Duodenal mucosa (tissue), 2 donors: ENCODE measurements at regions not wholly inside any gene's neighbourhood (a gene's known extent, or its start where the extent isn't known, plus 50 kb on each side); places are given as distances from the start of the nearest gene placed in this dataset.

Source experiments
- H3K27ac ChIP-seq: one replicate; pipeline ENCODE4 v1.7.0; 2013; ENCODE audit warnings: low read depth, low read length
- H3K27me3 ChIP-seq, 2 donors: one replicate each; pipeline ENCODE4 v1.7.0; 2013; ENCODE audit warnings: low read length in 2 of 2, control low read depth in 1 of 2; ENCODE audit not compliant: insufficient read depth in 2 of 2, control insufficient read depth in 1 of 2
- H3K36me3 ChIP-seq, 2 donors: one replicate each; pipeline ENCODE4 v1.7.0; 2013; ENCODE audit warnings: low read length in 2 of 2, control low read depth in 1 of 2; ENCODE audit not compliant: insufficient read depth in 2 of 2, control insufficient read depth in 1 of 2
- H3K4me1 ChIP-seq, 2 donors: one replicate each; pipeline ENCODE4 v1.7.0; 2013; ENCODE audit warnings: low read length in 2 of 2, control low read depth in 1 of 2; ENCODE audit not compliant: insufficient read depth in 2 of 2, control insufficient read depth in 1 of 2
- H3K4me3 ChIP-seq, 2 donors: one replicate each; pipeline ENCODE4 v1.7.0; 2013; ENCODE audit warnings: low read length in 2 of 2, low read depth in 1 of 2
- H3K9ac ChIP-seq, 2 donors: one replicate each; pipeline ENCODE4 v1.7.0; 2013; ENCODE audit warnings: low read length in 2 of 2, low read depth in 1 of 2
- H3K9me3 ChIP-seq, 2 donors: one replicate each; pipeline ENCODE4 v1.7.0; 2013; ENCODE audit warnings: low read length in 2 of 2, control low read depth in 1 of 2; ENCODE audit not compliant: control insufficient read depth in 1 of 2

DNA sequence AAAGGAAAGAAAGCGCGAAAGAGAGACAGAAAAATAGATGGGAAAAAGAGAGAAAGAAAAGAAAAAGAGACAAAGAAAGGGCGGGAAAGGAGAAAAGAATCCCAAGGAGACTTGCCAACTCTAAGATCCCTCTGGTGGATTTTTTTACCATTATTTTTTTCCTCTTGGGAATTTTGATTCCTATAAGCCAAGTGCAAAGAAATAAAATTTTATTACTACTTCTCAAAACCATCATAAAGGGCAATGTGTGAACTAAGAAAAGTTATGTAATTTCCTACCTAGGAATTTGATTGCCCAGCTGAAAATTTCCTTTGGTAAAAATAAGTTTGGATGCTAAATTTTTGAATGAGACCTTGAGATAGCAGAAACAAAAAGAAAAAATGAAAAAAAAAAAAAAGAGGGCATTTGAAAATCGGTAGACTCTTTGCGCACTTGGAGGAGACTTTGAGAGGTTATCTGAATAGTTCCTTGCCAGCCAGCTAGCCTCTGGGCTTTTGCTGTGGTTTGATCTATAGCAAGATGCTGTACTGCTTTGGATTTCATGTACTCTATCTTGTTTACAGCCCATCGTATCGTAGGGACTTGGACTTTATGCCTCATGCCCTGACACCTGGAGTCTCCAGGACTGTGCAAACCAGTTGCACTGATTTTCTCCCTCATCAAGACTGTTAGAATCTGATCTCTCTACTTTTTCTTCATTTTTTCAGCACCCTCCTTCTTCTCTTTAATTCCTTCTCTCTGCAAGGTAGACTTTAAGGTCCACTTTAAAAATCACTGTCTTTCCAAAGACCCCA, 535.4 kb upstream of the MKI67 start:
- H3K4me1 ChIP-seq, result no peaks in the 10 kb centered on the region
- no peak overlapping the region for H3K9ac ChIP-seq
- H3K9me3 ChIP-seq, result no peaks in the 10 kb centered on the region
- no peak overlapping the region for H3K27ac ChIP-seq
- H3K36me3 ChIP-seq, result no peaks in the 10 kb centered on the region
- no peaks in the 10 kb centered on the region for H3K27me3 ChIP-seq
- no peak overlapping the region for H3K4me3 ChIP-seq

DNA sequence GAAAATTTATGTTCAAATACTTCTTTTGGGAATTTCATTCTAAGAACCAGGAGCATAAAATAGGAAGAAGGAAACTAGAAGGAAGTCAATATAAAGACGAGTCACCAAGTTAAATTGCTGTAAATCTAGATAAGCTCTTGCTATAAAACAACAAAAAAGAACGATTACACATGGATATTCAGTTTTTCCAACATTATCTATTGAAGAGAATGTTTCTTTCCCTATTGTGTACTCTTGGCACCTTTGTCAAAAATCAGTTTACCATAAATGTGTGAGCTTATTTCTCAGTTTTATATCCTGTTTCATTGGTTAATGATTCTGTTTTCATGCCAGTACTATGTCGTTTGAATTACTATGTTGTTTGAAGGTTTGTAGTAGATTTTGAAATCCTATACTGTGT, 536.3 kb upstream of the MKI67 start:
- H3K27ac ChIP-seq, result no peak overlapping the region
- H3K4me3 ChIP-seq, result no peak overlapping the region
- H3K4me1 ChIP-seq, result no peaks in the 10 kb centered on the region
- no peak overlapping the region for H3K9ac ChIP-seq
- no peaks in the 10 kb centered on the region for H3K27me3 ChIP-seq
- no peaks in the 10 kb centered on the region for H3K36me3 ChIP-seq
- no peaks in the 10 kb centered on the region for H3K9me3 ChIP-seq

DNA sequence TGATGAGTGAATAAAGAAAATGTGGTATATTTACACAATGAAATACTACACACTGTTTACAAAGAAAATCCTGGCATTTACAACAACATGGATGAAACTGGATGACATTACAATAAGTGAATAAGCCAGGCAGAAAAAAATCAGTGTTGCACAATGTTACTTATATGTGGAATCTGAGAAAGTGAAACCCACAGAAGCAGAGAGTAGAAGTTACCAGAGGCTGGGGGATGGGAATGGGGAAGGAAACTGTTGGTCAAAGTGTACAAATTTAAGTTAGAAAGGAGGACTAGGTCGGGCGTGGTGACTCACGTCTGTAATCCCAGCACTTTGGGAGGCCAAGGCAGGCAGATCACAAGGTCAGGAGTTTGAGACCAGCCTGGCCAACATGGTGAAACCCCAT, 538.5 kb upstream of the MKI67 start:
- Histone ChIP-seq H3K4me1 (no peaks in the 10 kb centered on the region), H3K9me3 (no peaks in the 10 kb centered on the region), H3K27ac (no peak overlapping the region), H3K9ac (no peak overlapping the region), H3K36me3 (no peaks in the 10 kb centered on the region), H3K4me3 (no peak overlapping the region), H3K27me3 (no peaks in the 10 kb centered on the region)

DNA sequence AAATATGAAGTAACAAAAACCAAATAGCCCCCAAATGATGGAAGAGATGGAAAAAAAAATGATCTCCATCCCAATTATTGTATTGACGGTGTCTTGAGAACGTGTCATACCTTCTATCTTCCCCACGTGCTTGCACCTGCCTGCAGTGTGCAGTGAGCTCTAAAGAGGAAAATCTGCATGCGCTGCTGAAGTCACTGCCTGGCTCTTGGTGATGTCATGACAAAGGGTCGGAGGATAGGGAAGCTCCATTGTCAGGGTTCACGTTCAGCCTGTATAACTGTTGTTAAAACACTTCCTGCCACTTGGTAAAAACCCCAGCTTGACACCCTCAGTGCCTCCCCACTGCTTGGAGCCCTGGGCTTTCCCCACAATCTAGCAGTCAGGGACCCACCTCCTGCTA, 549.2 kb upstream of the MKI67 start:
- Histone ChIP-seq H3K36me3 (no peaks in the 10 kb centered on the region), H3K27me3 (peaks cover 0 to 2% of the 10 kb centered on the region in 2 donors), H3K27ac (no peak overlapping the region)

DNA sequence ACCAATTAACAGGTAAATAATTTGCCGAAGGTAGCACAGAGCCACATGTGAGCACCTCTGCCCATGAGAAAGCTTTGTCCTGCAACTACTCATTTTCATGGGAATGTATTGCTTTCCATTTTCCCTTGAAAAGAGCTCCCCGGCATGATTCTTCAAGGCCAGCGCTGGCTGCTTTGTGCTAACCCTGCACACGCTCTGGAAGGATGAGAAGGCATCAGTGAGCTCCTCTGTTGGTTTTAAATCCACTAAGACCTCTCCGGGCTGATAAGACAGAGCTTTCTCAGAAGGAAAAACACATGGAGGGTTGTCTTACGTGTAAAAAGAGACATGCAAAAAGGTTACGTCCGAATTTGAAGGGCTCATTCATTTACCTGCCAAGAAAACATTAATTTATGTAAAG, 553.9 kb upstream of the MKI67 start:
- H3K36me3 ChIP-seq, result no peaks in the 10 kb centered on the region
- no peaks in the 10 kb centered on the region for H3K9me3 ChIP-seq
- no peak overlapping the region for H3K4me3 ChIP-seq
- peaks cover 0 to 2% of the 10 kb centered on the region in 2 donors for H3K27me3 ChIP-seq
- H3K4me1 ChIP-seq, result no peaks in the 10 kb centered on the region
- H3K27ac ChIP-seq, result no peak overlapping the region
- H3K9ac ChIP-seq, result no peak overlapping the region

More for the DNA sequence above, 549.2 kb upstream of the MKI67 start:
- no peaks in the 10 kb centered on the region for H3K9me3 ChIP-seq
- H3K4me1 ChIP-seq, result no peaks in the 10 kb centered on the region
- no peak overlapping the region for H3K9ac ChIP-seq
- H3K4me3 ChIP-seq, result no peak overlapping the region

DNA sequence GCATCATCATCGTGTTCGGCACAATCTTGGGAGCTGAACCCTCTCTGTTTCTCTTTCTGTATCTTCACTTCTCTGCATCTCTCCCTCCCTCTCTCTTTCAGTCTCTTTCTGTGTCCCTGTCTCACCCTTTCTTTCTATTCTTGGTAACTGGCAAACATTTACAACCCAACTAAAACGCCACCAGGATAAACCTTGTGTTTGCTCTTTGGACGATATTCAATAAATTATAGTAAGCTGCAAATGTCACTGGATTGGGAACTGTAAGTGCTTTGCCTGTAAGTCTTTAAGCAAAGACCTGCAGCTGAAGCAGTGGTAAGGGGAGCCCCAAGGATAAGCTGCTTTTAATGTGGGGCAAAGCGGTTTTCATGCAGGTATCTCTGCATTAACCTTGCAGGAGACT, 558.0 kb upstream of the MKI67 start:
- Histone ChIP-seq H3K9ac (no peak overlapping the region), H3K27ac (no peak overlapping the region), H3K4me3 (no peak overlapping the region), H3K36me3 (no peaks in the 10 kb centered on the region), H3K27me3 (no peaks in the 10 kb centered on the region), H3K4me1 (no peaks in the 10 kb centered on the region), H3K9me3 (no peaks in the 10 kb centered on the region)

DNA sequence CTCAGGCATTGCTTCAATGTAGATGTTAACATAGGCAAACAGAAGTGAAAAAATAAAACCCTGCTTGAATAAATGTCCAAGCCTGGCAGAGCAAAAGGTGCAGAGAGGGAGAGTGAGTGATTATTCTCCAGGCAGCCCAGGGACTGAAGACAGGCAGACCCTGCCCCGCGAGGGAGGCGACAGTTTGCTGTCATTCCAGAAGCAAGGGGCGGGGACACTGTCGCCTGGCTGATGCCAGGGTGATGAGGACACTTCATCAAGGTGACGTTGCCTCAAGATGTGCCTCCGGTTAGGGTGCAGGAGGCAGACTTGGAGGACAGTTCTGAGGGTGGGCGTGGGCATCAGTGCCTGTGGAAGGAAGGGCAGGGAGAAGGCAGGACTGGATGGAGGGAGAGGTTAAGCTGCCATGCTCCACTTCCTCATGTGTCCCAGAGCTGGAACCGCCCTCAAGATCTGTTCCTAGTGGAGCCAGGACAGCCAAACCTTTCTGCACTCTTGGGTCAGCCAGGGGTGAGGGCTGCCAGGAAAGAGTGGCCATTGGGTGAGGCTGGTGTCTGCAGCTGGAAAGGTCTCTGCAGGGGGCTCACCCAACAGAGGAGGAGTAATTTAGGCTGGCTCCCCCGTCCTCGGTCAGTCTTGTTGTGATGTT, 560.5 kb upstream of the MKI67 start:
- H3K36me3 ChIP-seq, result no peaks in the 10 kb centered on the region
- no peaks in the 10 kb centered on the region for H3K4me1 ChIP-seq
- no peaks in the 10 kb centered on the region for H3K9me3 ChIP-seq
- no peak overlapping the region for H3K27ac ChIP-seq
- H3K27me3 ChIP-seq, result peaks cover 0 to 5% of the 10 kb centered on the region in 2 donors
- no peak overlapping the region for H3K9ac ChIP-seq
- no peak overlapping the region for H3K4me3 ChIP-seq

DNA sequence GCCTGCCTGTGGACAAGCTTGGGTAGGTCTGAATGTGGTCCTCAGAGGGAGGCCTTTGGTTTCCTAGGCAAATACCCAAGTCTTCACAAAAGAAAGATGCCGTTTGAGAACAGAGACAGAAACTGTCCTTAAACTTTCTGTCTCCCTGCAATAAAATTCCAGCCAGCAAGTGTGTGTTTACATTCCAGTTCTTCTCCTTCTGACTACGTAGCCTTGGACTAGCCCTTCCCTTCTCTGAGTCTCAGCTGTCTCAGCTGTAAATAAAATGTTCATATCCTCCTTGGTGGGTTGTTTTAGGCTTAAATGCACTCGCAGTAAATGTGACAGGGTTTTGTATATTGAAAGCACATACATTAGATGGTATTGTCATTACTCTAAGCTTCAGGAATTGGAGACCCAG, 561.2 kb upstream of the MKI67 start:
- Histone ChIP-seq H3K27me3 (peaks cover 0 to 5% of the 10 kb centered on the region in 2 donors), H3K27ac (no peak overlapping the region)

DNA sequence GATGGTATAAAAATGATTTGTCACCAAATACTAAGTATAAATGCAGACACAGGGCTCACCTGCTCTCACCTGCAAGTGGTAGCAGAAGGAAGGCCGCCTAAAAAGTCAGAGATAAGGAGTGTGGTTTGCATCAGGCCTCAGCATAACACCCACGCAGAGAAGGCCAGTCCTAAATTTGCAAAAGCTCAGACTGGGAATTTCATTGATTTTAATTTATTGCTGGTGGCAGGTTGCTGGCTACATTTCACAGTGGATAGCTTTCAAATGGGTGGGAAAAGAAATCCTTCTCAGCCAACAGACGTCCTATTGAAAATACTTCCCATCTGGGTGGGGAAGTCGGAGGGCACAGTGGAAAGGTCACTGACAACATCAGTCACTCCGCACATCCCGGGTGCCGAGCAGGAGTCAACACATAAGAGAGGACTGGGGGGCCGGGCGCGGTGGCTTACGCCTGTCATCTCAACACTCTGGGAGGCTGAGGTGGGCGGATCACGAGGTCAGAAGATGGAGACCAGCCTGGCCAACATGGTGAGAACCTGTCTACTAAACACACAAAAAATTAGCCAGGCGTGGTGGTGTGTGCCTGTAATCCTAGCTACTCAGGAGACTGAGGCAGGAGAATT, 561.8 kb upstream of the MKI67 start:
- H3K9me3 ChIP-seq, result no peaks in the 10 kb centered on the region
- peaks cover 0 to 5% of the 10 kb centered on the region in 2 donors for H3K27me3 ChIP-seq
- H3K27ac ChIP-seq, result no peak overlapping the region
- no peaks in the 10 kb centered on the region for H3K36me3 ChIP-seq
- H3K4me1 ChIP-seq, result no peaks in the 10 kb centered on the region
- no peak overlapping the region for H3K9ac ChIP-seq
- no peak overlapping the region for H3K4me3 ChIP-seq

More for the DNA sequence above, 561.2 kb upstream of the MKI67 start:
- Histone ChIP-seq H3K4me1 (no peaks in the 10 kb centered on the region), H3K36me3 (no peaks in the 10 kb centered on the region), H3K9me3 (no peaks in the 10 kb centered on the region), H3K4me3 (no peak overlapping the region), H3K9ac (no peak overlapping the region)

DNA sequence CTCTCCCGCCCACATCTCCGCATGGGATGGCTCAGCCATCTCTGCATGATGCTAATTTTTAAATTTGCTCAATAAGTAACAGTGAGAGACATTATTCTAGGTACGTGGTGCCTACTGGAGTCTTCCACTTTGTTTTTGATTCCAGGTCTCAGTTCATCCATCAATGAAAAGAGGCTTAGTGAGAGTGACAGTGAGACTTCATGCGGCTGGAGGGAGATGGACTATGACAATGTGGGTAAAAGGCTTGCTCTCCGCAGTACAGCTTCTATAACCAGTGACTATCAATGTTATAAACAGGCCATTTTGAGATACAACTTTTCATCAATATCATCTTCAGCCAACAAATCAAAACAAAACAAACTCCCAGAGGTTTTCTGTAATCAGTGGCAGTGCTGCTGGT, 563.4 kb upstream of the MKI67 start:
- peaks cover 0 to 5% of the 10 kb centered on the region in 2 donors for H3K27me3 ChIP-seq
- H3K4me3 ChIP-seq, result no peak overlapping the region
- no peak overlapping the region for H3K9ac ChIP-seq
- H3K27ac ChIP-seq, result no peak overlapping the region
- no peaks in the 10 kb centered on the region for H3K36me3 ChIP-seq
- no peaks in the 10 kb centered on the region for H3K4me1 ChIP-seq
- no peaks in the 10 kb centered on the region for H3K9me3 ChIP-seq
